Natural killer cell (primary cell): ENCODE measurements at regions not wholly inside any gene's neighbourhood (a gene's known extent, or its start where the extent isn't known, plus 50 kb on each side); places are given as distances from the start of the nearest gene placed in this dataset.

ENCODE experiments used
- ATAC-seq, 3 donors: fragments of 150-1000 bp in 2 of 3; fragments of 200-7000 bp in 1 of 3; cut with Tn5 transposase; 1 replicate in 1 of 3; 2 replicates in 2 of 3; pipeline ENCODE4 v1.10.0; 2021; ENCODE audit warnings: mild to moderate bottlenecking in 2 of 3, moderate library complexity in 2 of 3
- DNase-seq, 2 donors: peaks; one replicate each; pipeline versions ENCODE4 v3.0.0 to v3.0.0-alpha.2; 2013 to 2021; ENCODE audit warnings: mixed read lengths in 1 of 2
- H3K27ac ChIP-seq: one replicate; pipeline ENCODE4 v1.5.1; 2013; ENCODE audit warnings: mild to moderate bottlenecking, low read length
- H3K27me3 ChIP-seq: one replicate; pipeline ENCODE4 v1.6.1; 2013; ENCODE audit warnings: low read length; ENCODE audit not compliant: control insufficient read depth, insufficient read depth
- H3K36me3 ChIP-seq: one replicate; pipeline ENCODE4 v1.6.1; 2013; ENCODE audit warnings: low read length; ENCODE audit not compliant: control insufficient read depth, insufficient read depth
- H3K4me1 ChIP-seq: one replicate; pipeline ENCODE4 v1.6.1; 2013; ENCODE audit warnings: low read length; ENCODE audit not compliant: control insufficient read depth, insufficient read depth
- H3K4me3 ChIP-seq: one replicate; pipeline ENCODE4 v1.5.1; 2013; ENCODE audit warnings: low read length
- H3K9me3 ChIP-seq: one replicate; pipeline ENCODE4 v1.6.1; 2013; ENCODE audit warnings: low read length; ENCODE audit not compliant: control insufficient read depth, insufficient read depth
- H3K27ac Mint-ChIP-seq, 2 donors: one replicate each; pipeline ENCODE4 v1.8.0; 2022; ENCODE audit warnings: mild to moderate bottlenecking in 2 of 2, mixed read lengths in 2 of 2, moderate library complexity in 1 of 2
- H3K27me3 Mint-ChIP-seq, 2 donors: one replicate each; pipeline ENCODE4 v1.8.0; 2022; ENCODE audit warnings: low read depth in 2 of 2, mixed read lengths in 2 of 2
- H3K36me3 Mint-ChIP-seq: one replicate; pipeline ENCODE4 v1.8.0; 2022; ENCODE audit warnings: mixed read lengths
- H3K4me1 Mint-ChIP-seq, 2 donors: one replicate each; pipeline ENCODE4 v1.8.0; 2022; ENCODE audit warnings: mixed read lengths in 2 of 2
- H3K4me3 Mint-ChIP-seq: one replicate; pipeline ENCODE4 v1.8.0; 2022; ENCODE audit warnings: mild to moderate bottlenecking, moderate library complexity, mixed read lengths
- H3K9me3 Mint-ChIP-seq, 2 donors: one replicate each; pipeline ENCODE4 v1.8.0; 2022; ENCODE audit warnings: mixed read lengths in 2 of 2
- whole genome bisulfite sequencing: methylation state at CpG from one replicate; pipeline ENCODE4 v1.1.7; 2013; ENCODE audit warnings: missing lambda C conversion rate; ENCODE audit not compliant: insufficient coverage; 5-methylcytosine and 5-hydroxymethylcytosine counted together
- intact Hi-C: fragments of 100-400 bp; cut with micrococcal nuclease; formaldehyde crosslinking; loops from one replicate; pipeline ENCODE4 v1.14.2; 2022
- TF ChIP-seq, protein P1 (sequence below): fragments of 200-600 bp; IDR thresholded peaks from one replicate; pipeline ENCODE4 v1.8.0; 2022; ENCODE audit warnings: antibody characterized with exemption

DNA sequence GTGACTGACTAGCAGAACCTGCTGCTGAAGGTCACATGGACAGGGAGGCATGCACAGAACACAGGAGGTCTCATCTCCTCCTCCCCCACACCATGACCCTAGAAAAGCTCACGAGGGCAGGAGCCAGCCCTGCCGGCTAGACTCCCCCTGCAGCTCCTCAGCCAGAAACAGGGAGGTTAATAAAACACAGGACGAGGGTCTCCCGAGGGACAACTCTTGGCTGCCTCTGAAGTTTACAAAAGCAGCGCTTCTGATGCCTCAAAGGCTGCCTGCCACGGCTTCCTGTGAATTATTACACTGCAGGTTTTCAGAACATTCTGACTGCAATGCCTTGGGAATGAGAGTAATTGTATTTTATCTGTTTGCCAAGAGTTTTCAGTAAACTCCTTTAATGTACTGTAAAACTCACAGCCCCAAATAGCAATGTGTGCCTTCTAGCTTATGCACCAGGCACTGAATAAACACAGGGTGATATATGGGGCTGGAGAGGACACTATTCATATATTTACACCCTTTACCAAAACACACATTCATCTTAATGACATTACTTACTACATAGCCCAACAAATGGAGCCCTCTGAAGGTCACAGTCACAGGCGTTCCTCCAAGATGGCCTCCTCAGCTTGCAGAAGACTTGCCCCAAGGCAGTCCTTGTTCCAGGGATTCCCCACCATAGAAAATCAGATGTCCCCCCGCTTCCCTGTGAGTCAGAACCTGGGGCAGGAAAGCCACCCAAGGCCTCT is 83.7 kb downstream of the C5orf15 start:
- Histone ChIP-seq H3K27me3 (no peaks in the 10 kb centered on the region), H3K27ac (no peak overlapping the region), H3K4me3 (no peak overlapping the region), H3K4me1 (no peaks in the 10 kb centered on the region), H3K9me3 (no peaks in the 10 kb centered on the region), H3K36me3 (no peaks in the 10 kb centered on the region)
- WGBS = 55% methylated on average over 8 of the region's 8 CpGs
- H3K27ac Mint-ChIP-seq = no peak overlapping the region
- intact Hi-C loops = no loop called here
- no peaks in the 10 kb centered on the region for H3K9me3 Mint-ChIP-seq
- no peak overlapping the region for H3K4me3 Mint-ChIP-seq
- H3K4me1 Mint-ChIP-seq = no peaks in the 10 kb centered on the region
- ATAC-seq = no peak
- no peak for DNase-seq
- H3K27me3 Mint-ChIP-seq = peaks cover 15 to 20% of the 10 kb centered on the region in 2 donors
- TF ChIP-seq, protein P1, sequence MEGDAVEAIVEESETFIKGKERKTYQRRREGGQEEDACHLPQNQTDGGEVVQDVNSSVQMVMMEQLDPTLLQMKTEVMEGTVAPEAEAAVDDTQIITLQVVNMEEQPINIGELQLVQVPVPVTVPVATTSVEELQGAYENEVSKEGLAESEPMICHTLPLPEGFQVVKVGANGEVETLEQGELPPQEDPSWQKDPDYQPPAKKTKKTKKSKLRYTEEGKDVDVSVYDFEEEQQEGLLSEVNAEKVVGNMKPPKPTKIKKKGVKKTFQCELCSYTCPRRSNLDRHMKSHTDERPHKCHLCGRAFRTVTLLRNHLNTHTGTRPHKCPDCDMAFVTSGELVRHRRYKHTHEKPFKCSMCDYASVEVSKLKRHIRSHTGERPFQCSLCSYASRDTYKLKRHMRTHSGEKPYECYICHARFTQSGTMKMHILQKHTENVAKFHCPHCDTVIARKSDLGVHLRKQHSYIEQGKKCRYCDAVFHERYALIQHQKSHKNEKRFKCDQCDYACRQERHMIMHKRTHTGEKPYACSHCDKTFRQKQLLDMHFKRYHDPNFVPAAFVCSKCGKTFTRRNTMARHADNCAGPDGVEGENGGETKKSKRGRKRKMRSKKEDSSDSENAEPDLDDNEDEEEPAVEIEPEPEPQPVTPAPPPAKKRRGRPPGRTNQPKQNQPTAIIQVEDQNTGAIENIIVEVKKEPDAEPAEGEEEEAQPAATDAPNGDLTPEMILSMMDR = no peak
- no peaks in the 10 kb centered on the region for H3K36me3 Mint-ChIP-seq

DNA sequence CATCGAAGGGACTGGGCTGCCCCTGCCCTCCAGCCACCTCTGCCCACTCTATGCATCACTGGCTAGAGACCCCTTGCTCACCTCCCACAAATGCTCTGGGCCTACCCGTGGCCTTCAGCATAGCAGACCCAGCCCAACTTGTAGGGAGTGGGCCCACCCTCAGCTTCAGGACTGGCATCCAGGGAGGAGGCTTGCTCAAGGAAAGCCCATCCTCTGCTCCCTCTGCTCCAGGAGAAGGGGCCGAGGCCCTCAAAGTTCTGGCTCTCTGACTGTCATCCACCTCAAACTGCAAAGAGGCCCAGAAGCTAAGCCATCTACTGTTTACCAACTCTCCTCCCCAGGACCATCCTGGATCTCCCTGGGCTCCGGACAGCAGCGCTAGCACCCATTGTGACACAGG is 84.5 kb downstream of the C5orf15 start:
- intact Hi-C loops = no loop called here
- 92% methylated on average over 5 of the region's 5 CpGs for WGBS
- TF ChIP-seq, protein P1 = no peak
- no peak for DNase-seq
- H3K4me1 Mint-ChIP-seq = no peaks in the 10 kb centered on the region
- peaks cover 18 to 20% of the 10 kb centered on the region in 2 donors for H3K27me3 Mint-ChIP-seq
- no peak overlapping the region for H3K4me3 Mint-ChIP-seq
- Histone ChIP-seq H3K4me1 (no peaks in the 10 kb centered on the region), H3K27ac (no peak overlapping the region), H3K9me3 (no peaks in the 10 kb centered on the region), H3K4me3 (no peak overlapping the region), H3K27me3 (no peaks in the 10 kb centered on the region), H3K36me3 (no peaks in the 10 kb centered on the region)
- H3K27ac Mint-ChIP-seq = no peak overlapping the region
- H3K9me3 Mint-ChIP-seq = no peaks in the 10 kb centered on the region
- no peak for ATAC-seq
- H3K36me3 Mint-ChIP-seq = no peaks in the 10 kb centered on the region

DNA sequence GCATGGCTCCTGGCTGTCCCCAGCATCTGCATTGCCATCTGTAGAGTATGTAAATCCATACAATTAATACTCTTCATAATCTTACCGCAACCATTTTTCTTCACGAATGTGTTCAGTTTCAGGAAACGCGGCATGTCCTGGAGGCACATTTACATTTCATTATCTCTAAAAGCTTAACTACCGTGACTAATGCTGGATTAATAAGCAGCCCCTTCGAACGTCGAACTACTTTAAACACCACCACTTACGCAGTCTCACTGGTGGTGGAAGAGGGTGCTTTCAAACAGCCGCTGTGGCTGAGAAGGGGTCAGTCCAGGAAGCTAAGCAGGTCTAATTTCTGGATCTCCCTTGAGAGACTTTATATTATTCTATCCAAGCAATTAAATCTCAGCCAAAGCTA is 85.6 kb downstream of the C5orf15 start:
- intact Hi-C loops = no loop called here
- H3K4me3 Mint-ChIP-seq = no peak overlapping the region
- H3K4me3 ChIP-seq = no peak overlapping the region
- no peaks in the 10 kb centered on the region for H3K36me3 ChIP-seq
- H3K27me3 ChIP-seq = no peaks in the 10 kb centered on the region
- H3K4me1 ChIP-seq = no peaks in the 10 kb centered on the region
- TF ChIP-seq, protein P1 = no peak
- H3K27ac Mint-ChIP-seq = no peak overlapping the region
- no peak for DNase-seq
- H3K9me3 ChIP-seq = no peaks in the 10 kb centered on the region
- no peak for ATAC-seq
- no peaks in the 10 kb centered on the region for H3K36me3 Mint-ChIP-seq
- no peaks in the 10 kb centered on the region for H3K9me3 Mint-ChIP-seq
- peaks cover 18 to 20% of the 10 kb centered on the region in 2 donors for H3K27me3 Mint-ChIP-seq
- no peaks in the 10 kb centered on the region for H3K4me1 Mint-ChIP-seq
- H3K27ac ChIP-seq = no peak overlapping the region
- WGBS = 95% methylated on average over 7 of the region's 10 CpGs

DNA sequence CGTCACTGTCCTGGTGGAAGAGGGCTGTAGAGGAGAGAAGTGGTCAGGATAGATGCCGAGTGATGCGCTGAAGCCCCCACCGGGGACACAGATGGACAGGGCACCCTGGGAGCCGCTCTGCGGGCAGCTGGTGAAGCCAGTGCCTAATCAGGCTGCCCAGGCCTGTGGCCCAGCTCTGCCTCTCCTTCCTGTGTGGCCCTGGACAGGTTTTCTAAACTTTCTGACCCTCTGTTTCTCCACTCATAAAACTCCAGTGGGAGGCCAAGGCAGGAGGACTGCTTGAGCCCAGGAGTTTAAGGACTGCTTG is 86.1 kb downstream of the C5orf15 start:
- H3K4me3 Mint-ChIP-seq = no peak overlapping the region
- TF ChIP-seq, protein P1 = no peak

More for the DNA sequence above, 86.1 kb downstream of the C5orf15 start:
- no peaks in the 10 kb centered on the region for H3K4me1 ChIP-seq
- no peaks in the 10 kb centered on the region for H3K27me3 ChIP-seq
- H3K4me3 ChIP-seq = no peak overlapping the region
- 92% methylated on average over 6 of the region's 6 CpGs for WGBS
- Mint-ChIP-seq H3K27ac (no peak overlapping the region), H3K36me3 (no peaks in the 10 kb centered on the region), H3K4me1 (no peaks in the 10 kb centered on the region), H3K9me3 (no peaks in the 10 kb centered on the region), H3K27me3 (peaks cover 18 to 19% of the 10 kb centered on the region in 2 donors)
- H3K36me3 ChIP-seq = no peaks in the 10 kb centered on the region
- DNase-seq (no peak), ATAC-seq (no peak)
- intact Hi-C loops = no loop called here
- no peaks in the 10 kb centered on the region for H3K9me3 ChIP-seq
- no peak overlapping the region for H3K27ac ChIP-seq
